MM.1S (cell line): ENCODE measurements at regions not wholly inside any gene's neighbourhood (a gene's known extent, or its start where the extent isn't known, plus 50 kb on each side); places are given as distances from the start of the nearest gene placed in this dataset.

Source experiments
- EZH2 ChIP-seq: fragments of 300-600 bp; sonication (generic); optimal IDR thresholded peaks from 2 replicates; pipeline ENCODE3; 2017; ENCODE audit warnings: low read depth, mild to moderate bottlenecking, antibody characterized with exemption, low read length, mixed read lengths
- EZH2phosphoT487 ChIP-seq: fragments of 300-600 bp; sonication (generic); IDR thresholded peaks from 2 replicates; pipeline ENCODE4 v1.6.1; 2018; ENCODE audit warnings: antibody characterized with exemption, low read length
- TF ChIP-seq, protein P1 (sequence below): fragments of 300-600 bp; sonication (generic); IDR thresholded peaks from 2 replicates; pipeline ENCODE4 v1.5.1; 2016; ENCODE audit warnings: antibody characterized with exemption, low read length, mixed read lengths

DNA sequence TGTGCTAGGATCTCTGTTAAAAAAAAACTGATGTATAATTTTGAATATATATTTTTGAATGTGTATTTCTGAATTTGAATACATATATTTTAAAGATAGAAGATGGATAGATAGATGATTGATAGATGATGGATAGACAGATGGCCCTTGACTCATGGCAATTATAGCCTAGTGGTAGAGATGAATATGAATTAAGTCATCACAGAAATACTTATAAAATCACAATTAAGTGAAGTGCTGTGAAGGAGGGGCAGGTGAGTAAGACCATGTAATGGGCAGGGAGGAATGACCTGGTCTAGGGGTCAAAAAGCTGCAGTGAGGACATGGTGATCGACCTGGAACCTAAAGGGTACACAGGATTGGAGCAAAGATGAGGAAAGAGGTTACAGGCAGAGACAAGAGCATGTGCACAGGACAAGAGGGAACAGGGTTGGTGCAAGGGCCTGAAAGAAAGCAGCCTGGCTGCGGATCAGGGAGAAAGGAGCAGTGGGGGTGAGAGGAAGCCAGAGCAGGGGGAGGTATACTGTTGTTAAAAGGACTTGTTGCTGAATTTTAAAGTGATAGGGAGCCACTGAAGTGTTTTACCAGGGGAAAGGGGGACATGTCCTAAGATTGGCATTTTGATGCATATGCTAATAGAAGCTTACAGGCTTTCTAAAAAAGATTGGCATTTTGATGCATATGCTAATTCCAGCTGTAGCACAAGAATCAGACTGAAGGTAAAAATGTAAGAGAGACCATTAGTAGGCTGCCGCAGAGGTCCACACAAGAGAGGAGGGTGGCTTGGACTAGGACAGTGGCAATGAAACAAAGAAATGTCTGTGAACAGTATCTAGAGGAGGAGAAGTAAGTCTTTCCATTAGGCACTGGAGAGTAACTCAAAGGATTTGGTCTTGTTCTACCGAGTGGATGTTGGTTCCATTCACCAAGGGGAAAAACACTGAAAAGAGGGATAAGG is 527.8 kb downstream of the AGTPBP1 start:
- TF ChIP-seq, protein P1, sequence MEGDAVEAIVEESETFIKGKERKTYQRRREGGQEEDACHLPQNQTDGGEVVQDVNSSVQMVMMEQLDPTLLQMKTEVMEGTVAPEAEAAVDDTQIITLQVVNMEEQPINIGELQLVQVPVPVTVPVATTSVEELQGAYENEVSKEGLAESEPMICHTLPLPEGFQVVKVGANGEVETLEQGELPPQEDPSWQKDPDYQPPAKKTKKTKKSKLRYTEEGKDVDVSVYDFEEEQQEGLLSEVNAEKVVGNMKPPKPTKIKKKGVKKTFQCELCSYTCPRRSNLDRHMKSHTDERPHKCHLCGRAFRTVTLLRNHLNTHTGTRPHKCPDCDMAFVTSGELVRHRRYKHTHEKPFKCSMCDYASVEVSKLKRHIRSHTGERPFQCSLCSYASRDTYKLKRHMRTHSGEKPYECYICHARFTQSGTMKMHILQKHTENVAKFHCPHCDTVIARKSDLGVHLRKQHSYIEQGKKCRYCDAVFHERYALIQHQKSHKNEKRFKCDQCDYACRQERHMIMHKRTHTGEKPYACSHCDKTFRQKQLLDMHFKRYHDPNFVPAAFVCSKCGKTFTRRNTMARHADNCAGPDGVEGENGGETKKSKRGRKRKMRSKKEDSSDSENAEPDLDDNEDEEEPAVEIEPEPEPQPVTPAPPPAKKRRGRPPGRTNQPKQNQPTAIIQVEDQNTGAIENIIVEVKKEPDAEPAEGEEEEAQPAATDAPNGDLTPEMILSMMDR, result no peak
- TF ChIP-seq EZH2phosphoT487, result no peak
- no peak for TF ChIP-seq EZH2
